ENCODE measurements at regions not wholly inside any gene's neighbourhood (a gene's known extent, or its start where the extent isn't known, plus 50 kb on each side); places are given as distances from the start of the nearest gene placed in this dataset.

- no peak for DNase-seq
- H3K27ac ChIP-seq = no peak overlapping the region
These were observed 447.7 kb upstream of the CDH4 start for GRCh38 chr20:60804240-60804917.

DNA sequence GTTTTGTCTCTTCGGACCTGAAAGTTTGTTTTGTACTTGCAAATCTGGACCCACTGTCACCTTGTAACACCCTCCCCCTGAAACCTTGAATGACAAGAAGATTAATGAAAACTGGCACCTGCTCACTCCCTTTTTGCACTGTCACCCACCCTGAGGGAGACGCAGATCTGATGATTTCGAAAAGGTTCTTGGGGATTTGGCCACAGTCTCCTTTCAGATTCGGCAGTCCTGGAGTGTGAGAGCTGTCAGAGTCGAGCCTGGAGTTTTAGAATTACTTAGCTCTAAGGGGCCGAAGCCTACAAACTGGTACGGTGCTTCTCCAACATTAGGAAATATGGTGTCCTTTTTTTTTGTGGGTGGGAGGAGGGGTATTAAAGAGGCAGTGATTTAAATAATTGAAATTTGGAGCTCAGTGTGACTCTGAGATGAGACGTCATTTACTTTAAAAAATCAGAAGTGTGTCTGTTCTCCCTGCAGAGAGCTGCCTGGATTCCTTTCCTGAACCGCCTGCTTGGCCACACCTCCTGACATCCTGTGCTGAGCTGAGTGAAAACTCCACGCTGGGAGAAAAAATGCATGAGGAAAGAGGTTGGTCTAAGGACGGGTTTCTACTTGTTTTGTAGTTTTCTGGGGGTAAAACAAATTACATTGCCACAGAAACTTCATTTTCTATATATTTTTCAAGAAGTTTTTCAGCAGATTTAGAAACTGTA is 447.0 kb upstream of the CDH4 start:
- Histone ChIP-seq H3K27ac (no peak overlapping the region), H3K27me3 (ENCODE audit: insufficient read depth, low read depth, severe bottlenecking) (peaks cover 43% of the 10 kb centered on the region), H3K4me3 (ENCODE audit: low read depth, low read length) (no peak overlapping the region), H3K36me3 (no peaks in the 10 kb centered on the region), H3K9me3 (ENCODE audit: severe bottlenecking) (peaks cover 4% of the 10 kb centered on the region)
- DNase-seq = no peak
- TF ChIP-seq CTCF (IDR thresholded peaks at IDR 0.05; ENCODE audit: low read depth, low read length) = no peak

More at GRCh38 chr20:60804240-60804917, 447.7 kb upstream of the CDH4 start:
- no peak overlapping the region for H3K4me3 ChIP-seq (ENCODE audit: low read depth, low read length)
- H3K27me3 ChIP-seq (ENCODE audit: insufficient read depth, low read depth, severe bottlenecking) = peaks cover 43% of the 10 kb centered on the region
- H3K36me3 ChIP-seq = no peaks in the 10 kb centered on the region
- peaks cover 7% of the 10 kb centered on the region for H3K9me3 ChIP-seq (ENCODE audit: severe bottlenecking)
- TF ChIP-seq CTCF (IDR thresholded peaks at IDR 0.05; ENCODE audit: low read depth, low read length) = no peak

- no peaks in the 10 kb centered on the region for H3K36me3 ChIP-seq
- no peak overlapping the region for H3K4me3 ChIP-seq (ENCODE audit: low read depth, low read length)
- H3K27ac ChIP-seq = no peak overlapping the region
- DNase-seq = no peak
- peaks cover 38% of the 10 kb centered on the region for H3K27me3 ChIP-seq (ENCODE audit: insufficient read depth, low read depth, severe bottlenecking)
- H3K9me3 ChIP-seq (ENCODE audit: severe bottlenecking) = no peaks in the 10 kb centered on the region
- TF ChIP-seq CTCF (IDR thresholded peaks at IDR 0.05; ENCODE audit: low read depth, low read length) = no peak
These were observed 445.7 kb upstream of the CDH4 start for GRCh38 chr20:60806354-60806753.

- no peak for TF ChIP-seq CTCF (IDR thresholded peaks at IDR 0.05; ENCODE audit: low read depth, low read length)
- DNase-seq = no peak
- H3K9me3 ChIP-seq (ENCODE audit: severe bottlenecking) = no peaks in the 10 kb centered on the region
- no peak overlapping the region for H3K4me3 ChIP-seq (ENCODE audit: low read depth, low read length)
- H3K36me3 ChIP-seq = no peaks in the 10 kb centered on the region
- peaks cover 35% of the 10 kb centered on the region for H3K27me3 ChIP-seq (ENCODE audit: insufficient read depth, low read depth, severe bottlenecking)
- H3K27ac ChIP-seq = no peak overlapping the region
These were observed 445.2 kb upstream of the CDH4 start for GRCh38 chr20:60806824-60807223.

DNA sequence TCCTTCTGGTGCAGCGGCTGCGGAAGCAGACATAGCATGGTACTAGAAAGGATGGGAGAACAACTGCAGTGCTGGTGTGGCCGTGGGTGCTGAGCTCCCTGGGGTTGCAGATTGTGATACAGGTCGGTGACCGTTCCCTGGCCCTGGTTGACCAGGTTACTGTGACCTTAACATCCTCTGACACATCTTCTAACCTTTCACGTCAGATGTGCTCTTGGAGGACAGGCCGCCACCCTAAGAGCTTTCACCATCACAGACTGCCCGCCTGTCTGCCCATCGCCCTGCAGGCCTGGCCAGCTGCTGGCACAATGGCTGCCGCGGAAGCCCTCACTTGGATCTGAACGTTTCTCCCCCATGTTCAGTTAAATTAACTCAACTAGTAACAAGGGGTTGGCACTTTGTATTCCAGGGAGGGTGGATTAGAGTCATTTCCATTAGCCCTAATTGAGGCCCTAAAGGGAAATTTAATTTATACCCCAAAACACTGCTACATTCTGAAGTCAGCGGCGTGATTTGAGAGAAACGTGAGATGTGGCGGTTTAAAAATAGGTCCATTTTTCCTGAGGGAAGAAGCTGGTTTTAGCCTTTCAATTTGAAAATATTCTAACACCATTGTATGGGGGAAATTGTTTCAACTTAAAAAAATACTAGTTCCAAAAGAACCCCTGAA is 443.9 kb upstream of the CDH4 start:
- no peaks in the 10 kb centered on the region for H3K9me3 ChIP-seq (ENCODE audit: severe bottlenecking)
- DNase-seq = no peak
- no peak for TF ChIP-seq CTCF (IDR thresholded peaks at IDR 0.05; ENCODE audit: low read depth, low read length)
- H3K27ac ChIP-seq = no peak overlapping the region
- H3K27me3 ChIP-seq (ENCODE audit: insufficient read depth, low read depth, severe bottlenecking) = peaks cover 45% of the 10 kb centered on the region
- H3K36me3 ChIP-seq = no peaks in the 10 kb centered on the region
- H3K4me3 ChIP-seq (ENCODE audit: low read depth, low read length) = no peak overlapping the region

All from WERI-Rb-1 (cell line).